Liver (tissue), 8 donors: ENCODE measurements at regions not wholly inside any gene's neighbourhood (a gene's known extent, or its start where the extent isn't known, plus 50 kb on each side); places are given as distances from the start of the nearest gene placed in this dataset.

Experiments
- DNase-seq: peaks from one replicate; pipeline ENCODE4 v3.0.0-alpha.2; 2017; ENCODE audit warnings: low spot score
- H3K27ac ChIP-seq, 2 donors: one replicate each; pipeline ENCODE4 v1.7.0; 2013; ENCODE audit warnings: inconsistent platforms in 2 of 2, low read length in 2 of 2, control low read depth in 1 of 2, low read depth in 1 of 2, mild to moderate bottlenecking in 1 of 2
- H3K27me3 ChIP-seq, 4 donors: one replicate each; pipeline versions ENCODE4 v1.6.1 to v1.7.0; 2013; ENCODE audit warnings: low read length in 3 of 4, inconsistent platforms in 1 of 4, mild to moderate bottlenecking in 1 of 4, moderate library complexity in 1 of 4; ENCODE audit not compliant: control insufficient read depth in 4 of 4, insufficient read depth in 4 of 4
- H3K36me3 ChIP-seq, 4 donors: one replicate each; pipeline versions ENCODE4 v1.6.1 to v1.7.0; 2013; ENCODE audit warnings: low read length in 3 of 4, mild to moderate bottlenecking in 3 of 4, low read depth in 1 of 4, moderate library complexity in 1 of 4; ENCODE audit not compliant: control insufficient read depth in 4 of 4, insufficient read depth in 3 of 4
- H3K4me1 ChIP-seq, 4 donors: one replicate each; pipeline versions ENCODE4 v1.6.1 to v1.7.0; 2013; ENCODE audit warnings: low read length in 3 of 4, mild to moderate bottlenecking in 3 of 4, moderate library complexity in 1 of 4; ENCODE audit not compliant: control insufficient read depth in 4 of 4, insufficient read depth in 4 of 4
- H3K4me3 ChIP-seq, 3 donors: one replicate each; pipeline versions ENCODE4 v1.6.1 to v1.7.0; 2013; ENCODE audit warnings: low read length in 3 of 3, control low read depth in 1 of 3, low read depth in 1 of 3, mild to moderate bottlenecking in 1 of 3
- H3K9ac ChIP-seq, 2 donors: one replicate each; pipeline ENCODE4 v1.7.0; 2013; ENCODE audit warnings: low read length in 2 of 2, mild to moderate bottlenecking in 2 of 2, moderate library complexity in 2 of 2, control low read depth in 1 of 2, low read depth in 1 of 2
- H3K9me3 ChIP-seq, 4 donors: one replicate each; pipeline versions ENCODE4 v1.6.1 to v1.7.0; 2013; ENCODE audit warnings: low read length in 3 of 4; ENCODE audit not compliant: control insufficient read depth in 4 of 4
- ATF3 ChIP-seq: IDR thresholded peaks from 2 replicates; pipeline ENCODE4 v1.6.1; 2016; ENCODE audit warnings: antibody characterized with exemption
- CTCF ChIP-seq: fragments of 150-350 bp; IDR thresholded peaks from 2 replicates; pipeline ENCODE4 v1.5.1; 2017; ENCODE audit warnings: improper control_type of control experiment, low read depth, low read length; ENCODE audit not compliant: missing input control
- EGR1 ChIP-seq, 2 donors: IDR thresholded peaks; 2 replicates each; pipeline ENCODE4 v1.6.1; 2016 to 2018; ENCODE audit warnings: antibody characterized with exemption in 2 of 2, low read depth in 2 of 2
- FOXA1 ChIP-seq: IDR thresholded peaks from 2 replicates; pipeline ENCODE4 v1.6.1; 2016; ENCODE audit warnings: antibody characterized with exemption
- FOXA2 ChIP-seq: IDR thresholded peaks from 2 replicates; pipeline ENCODE4 v1.6.1; 2016; ENCODE audit warnings: antibody characterized with exemption
- GABPA ChIP-seq, 2 donors: IDR thresholded peaks in 1 of 2; conservative IDR thresholded peaks in 1 of 2; 2 replicates each; pipeline ENCODE4 v1.6.1; 2016; ENCODE audit warnings: antibody characterized with exemption in 2 of 2, mild to moderate bottlenecking in 1 of 2, moderate library complexity in 1 of 2
- HNF4A ChIP-seq, 2 donors: conservative IDR thresholded peaks; 2 replicates each; pipeline ENCODE4 v1.6.1; 2016; ENCODE audit warnings: antibody characterized with exemption in 2 of 2, mild to moderate bottlenecking in 2 of 2
- HNF4G ChIP-seq: IDR thresholded peaks from 2 replicates; pipeline ENCODE4 v1.6.1; 2016; ENCODE audit warnings: antibody characterized with exemption
- JUND ChIP-seq, 2 donors: IDR thresholded peaks; 2 replicates each; pipeline ENCODE4 v1.6.1; 2016; ENCODE audit warnings: antibody characterized with exemption in 2 of 2
- MAX ChIP-seq: IDR thresholded peaks from 2 replicates; pipeline ENCODE4 v1.6.1; 2016; ENCODE audit warnings: antibody characterized with exemption
- NR2F2 ChIP-seq: IDR thresholded peaks from 2 replicates; pipeline ENCODE4 v1.6.1; 2016; ENCODE audit warnings: antibody characterized with exemption
- RAD21 ChIP-seq, 2 donors: IDR thresholded peaks; 2 replicates each; pipeline ENCODE4 v1.6.1; 2016; ENCODE audit warnings: antibody characterized with exemption in 2 of 2, mild to moderate bottlenecking in 2 of 2
- REST ChIP-seq: IDR thresholded peaks from 2 replicates; pipeline ENCODE4 v1.6.1; 2016; ENCODE audit warnings: antibody characterized with exemption, mild to moderate bottlenecking
- RXRA ChIP-seq, 2 donors: IDR thresholded peaks; 2 replicates each; pipeline ENCODE4 v1.6.1; 2017 to 2018; ENCODE audit warnings: antibody characterized with exemption in 2 of 2, mild to moderate bottlenecking in 1 of 2
- SP1 ChIP-seq: IDR thresholded peaks from 2 replicates; pipeline ENCODE4 v1.6.1; 2018; ENCODE audit warnings: antibody characterized with exemption, mild to moderate bottlenecking
- TAF1 ChIP-seq: conservative IDR thresholded peaks from 2 replicates; pipeline ENCODE4 v1.6.1; 2016; ENCODE audit warnings: antibody characterized with exemption, mild to moderate bottlenecking
- YY1 ChIP-seq: IDR thresholded peaks from 2 replicates; pipeline ENCODE4 v1.6.1; 2016; ENCODE audit warnings: antibody characterized with exemption, mild to moderate bottlenecking
- ZBTB33 ChIP-seq: IDR thresholded peaks from 2 replicates; pipeline ENCODE4 v1.6.1; 2016; ENCODE audit warnings: antibody characterized with exemption
- WGBS: extraction: QIAGEN DNeasy Blood & Tissue Kit; methylation state at CpG from one replicate; pipeline ENCODE4 v1.1.7; 2013; 5-methylcytosine and 5-hydroxymethylcytosine counted together
- donor health status: healthy.
- donor health status: healthy.
- donor health status: healthy.
- donor health status: healthy.
- donor health status: healthy.

GRCh38 chr2:12046641-12047040, 300.2 kb downstream of the LPIN1 start:
- 81% methylated on average over 4 of the region's 4 CpGs for WGBS
- Histone ChIP-seq H3K9me3 (no peaks in the 10 kb centered on the region), H3K27ac (no peak overlapping the region), H3K27me3 (no peaks in the 10 kb centered on the region), H3K4me3 (no peak overlapping the region), H3K36me3 (no peaks in the 10 kb centered on the region), H3K9ac (no peak overlapping the region), H3K4me1 (no peaks in the 10 kb centered on the region)
- TF ChIP-seq ZBTB33 (no peak), JUND (IDR thresholded peaks at IDR 0.05) (no peak), GABPA (IDR thresholded peaks at IDR 0.05 in 1 of 2, conservative IDR thresholded peaks at IDR 0.05 in 1 of 2) (no peak)
- no peak for DNase-seq

GRCh38 chr2:12047761-12048160, 301.3 kb downstream of the LPIN1 start:
- Histone ChIP-seq H3K9ac (no peak overlapping the region), H3K9me3 (no peaks in the 10 kb centered on the region), H3K4me1 (no peaks in the 10 kb centered on the region), H3K27ac (no peak overlapping the region), H3K36me3 (no peaks in the 10 kb centered on the region), H3K27me3 (no peaks in the 10 kb centered on the region), H3K4me3 (no peak overlapping the region)
- no peak for DNase-seq
- TF ChIP-seq RXRA (IDR thresholded peaks at IDR 0.05) (no peak), YY1 (no peak), TAF1 (no peak), EGR1 (IDR thresholded peaks at IDR 0.05; ENCODE audit: low read depth in 2 of 2) (no peak), SP1 (no peak), FOXA2 (no peak), GABPA (IDR thresholded peaks at IDR 0.05 in 1 of 2, conservative IDR thresholded peaks at IDR 0.05 in 1 of 2) (no peak), CTCF (no peak), HNF4G (no peak), FOXA1 (no peak), ATF3 (no peak), REST (no peak), MAX (no peak), JUND (IDR thresholded peaks at IDR 0.05) (no peak), HNF4A (conservative IDR thresholded peaks at IDR 0.05) (no peak), ZBTB33 (no peak), RAD21 (IDR thresholded peaks at IDR 0.05) (no peak), NR2F2 (no peak)
